NCI-H1694 (cell line): ENCODE measurements at regions not wholly inside any gene's neighbourhood (a gene's known extent, or its start where the extent isn't known, plus 50 kb on each side); places are given as distances from the start of the nearest gene placed in this dataset.
A peak's percentile ranks its signal among the peaks of the same experiment; 100 is the strongest.

Experiments used
- DNase-seq: peaks from one replicate; lab custom pipeline; 2025; lab: John Stamatoyannopoulos, UW

DNA sequence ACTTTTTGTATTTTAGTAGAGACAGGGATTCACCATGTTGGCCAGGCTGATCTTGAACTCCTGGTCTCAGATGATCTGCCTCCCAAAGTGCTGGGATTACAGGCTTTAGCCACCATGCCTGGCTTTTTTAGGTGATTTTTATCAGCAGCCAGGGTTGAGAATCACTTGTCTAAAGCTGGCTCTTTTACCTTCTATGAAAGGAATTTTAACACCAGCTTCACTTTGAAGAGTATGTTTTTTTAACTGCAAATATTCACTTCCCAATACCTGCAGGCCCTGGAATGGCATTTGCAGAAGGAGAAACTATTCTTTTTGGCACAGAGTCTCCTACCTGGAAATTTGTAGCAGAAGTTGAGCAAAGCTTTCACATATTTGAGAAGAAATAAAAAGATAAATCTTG, 63.6 kb upstream of the NAA20 start:
- DNase-seq, result no peak

DNA sequence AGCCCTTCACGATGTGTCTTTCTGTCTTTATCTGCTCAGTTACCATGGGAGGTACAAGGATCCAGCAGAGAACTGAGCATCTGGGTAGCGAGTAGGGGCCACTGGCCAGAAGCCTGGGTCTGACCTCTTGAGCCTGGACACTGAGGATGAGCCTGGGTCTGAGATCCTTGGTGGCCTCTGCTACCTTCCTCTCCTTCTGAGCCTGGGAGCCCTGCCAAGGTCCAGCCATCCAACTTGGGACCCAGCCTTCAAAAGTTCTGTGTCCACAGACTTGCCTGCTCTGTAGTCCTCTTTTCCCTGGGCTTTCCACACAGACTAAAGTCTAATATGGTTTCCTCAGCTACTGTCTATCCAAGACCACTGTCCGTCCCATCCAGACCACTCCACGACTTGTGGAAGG, 60.2 kb upstream of the NAA20 start:
- DNase-seq, result no peak

DNA sequence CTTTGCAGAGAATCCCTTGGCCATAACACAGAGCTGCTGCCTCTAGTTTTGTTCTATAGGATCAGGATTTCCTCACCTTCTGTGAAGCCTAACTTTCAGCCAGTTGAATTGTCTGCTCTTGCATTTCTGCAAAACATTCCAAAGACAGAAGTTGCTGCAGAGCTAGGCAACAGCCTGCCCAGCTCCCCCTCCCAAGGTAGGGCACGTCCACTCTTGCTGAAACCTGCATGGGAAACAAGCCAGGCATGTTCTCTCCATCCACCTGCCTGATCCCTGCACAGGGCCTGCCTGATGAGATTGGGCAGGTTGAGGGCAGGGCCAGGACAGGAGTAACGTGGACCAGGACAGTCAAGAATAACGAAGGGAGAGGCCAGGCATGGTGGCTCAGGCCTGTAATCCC, 58.9 kb upstream of the NAA20 start:
- DNase-seq, result no peak

DNA sequence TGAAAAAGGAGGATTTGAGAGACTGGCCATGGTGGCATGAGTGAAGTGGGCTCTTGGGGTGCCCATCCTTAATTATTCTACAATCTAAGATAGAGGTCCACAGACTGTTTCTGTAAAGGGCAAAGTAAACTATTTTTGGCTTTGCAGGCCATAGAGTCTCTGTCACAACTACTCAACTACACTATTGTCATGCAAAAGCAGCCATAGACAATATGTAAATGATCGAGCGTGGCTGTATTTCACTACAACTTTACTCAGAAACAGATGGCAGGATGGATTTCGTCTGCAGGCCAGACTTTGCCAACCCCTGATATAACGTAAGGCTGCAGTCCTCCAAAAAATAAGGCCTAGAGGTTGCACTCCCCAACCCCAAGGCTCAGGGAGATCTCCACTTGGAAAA, 58.2 kb upstream of the NAA20 start:
- DNase-seq, result no peak

DNA sequence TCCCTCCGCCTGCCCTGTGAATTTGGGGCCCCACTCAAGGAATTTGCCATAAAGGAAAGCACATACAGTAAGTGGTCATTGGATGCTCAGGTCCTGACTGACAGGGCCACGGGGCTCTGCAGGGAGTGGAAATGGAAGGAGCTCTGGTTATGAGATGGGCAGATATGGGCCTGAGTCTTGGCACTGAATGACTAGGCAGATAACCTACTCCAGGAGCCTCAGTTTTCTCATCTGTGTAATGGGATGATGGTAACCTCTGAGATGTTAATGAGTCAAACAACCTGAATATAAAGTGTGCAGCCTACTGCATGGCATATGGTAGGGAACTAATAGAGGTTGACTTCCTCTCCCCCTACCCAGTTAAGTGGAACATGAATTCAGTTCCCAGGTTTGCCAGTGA, 56.4 kb upstream of the NAA20 start:
- DNase-seq, result no peak

DNA sequence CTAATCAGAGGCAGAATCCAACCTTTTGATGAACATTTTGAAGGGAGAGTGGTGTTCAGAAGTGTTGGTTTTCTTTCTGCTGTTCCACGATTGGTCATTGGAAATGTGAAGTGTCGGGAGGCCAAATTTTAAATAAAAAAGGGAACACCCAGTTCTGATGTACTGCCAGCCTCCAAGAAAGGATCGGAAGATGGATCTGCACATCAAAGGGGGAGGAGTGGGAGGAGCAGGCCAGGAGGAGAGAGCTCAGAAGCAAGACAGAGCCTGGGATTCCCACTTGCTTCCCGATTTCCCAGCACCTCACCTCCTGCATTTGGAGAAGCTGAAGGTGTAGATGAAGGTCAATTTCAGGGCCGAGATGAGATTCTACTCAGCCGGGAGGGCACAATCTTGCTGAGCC, 55.9 kb upstream of the NAA20 start:
- DNase-seq, result no peak

DNA sequence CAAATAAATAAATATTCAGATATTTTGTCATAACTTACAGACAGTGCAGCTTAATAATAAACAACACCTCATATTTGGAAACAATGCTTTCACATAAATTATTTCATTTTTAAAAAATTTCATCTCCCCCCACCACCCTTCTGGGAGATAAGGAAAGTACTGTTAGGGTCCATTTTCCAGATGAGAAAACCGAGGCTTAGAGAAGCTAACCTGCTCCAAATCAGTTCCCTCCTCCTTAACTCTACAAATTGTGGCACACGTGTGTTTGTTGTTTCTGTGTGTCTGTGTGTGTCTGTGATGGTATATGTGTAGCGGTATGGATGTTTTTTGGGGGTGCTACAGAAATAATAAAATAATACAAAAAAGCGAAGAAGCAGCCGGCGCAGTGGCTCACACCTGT, 54.2 kb upstream of the NAA20 start:
- DNase-seq, result no peak

DNA sequence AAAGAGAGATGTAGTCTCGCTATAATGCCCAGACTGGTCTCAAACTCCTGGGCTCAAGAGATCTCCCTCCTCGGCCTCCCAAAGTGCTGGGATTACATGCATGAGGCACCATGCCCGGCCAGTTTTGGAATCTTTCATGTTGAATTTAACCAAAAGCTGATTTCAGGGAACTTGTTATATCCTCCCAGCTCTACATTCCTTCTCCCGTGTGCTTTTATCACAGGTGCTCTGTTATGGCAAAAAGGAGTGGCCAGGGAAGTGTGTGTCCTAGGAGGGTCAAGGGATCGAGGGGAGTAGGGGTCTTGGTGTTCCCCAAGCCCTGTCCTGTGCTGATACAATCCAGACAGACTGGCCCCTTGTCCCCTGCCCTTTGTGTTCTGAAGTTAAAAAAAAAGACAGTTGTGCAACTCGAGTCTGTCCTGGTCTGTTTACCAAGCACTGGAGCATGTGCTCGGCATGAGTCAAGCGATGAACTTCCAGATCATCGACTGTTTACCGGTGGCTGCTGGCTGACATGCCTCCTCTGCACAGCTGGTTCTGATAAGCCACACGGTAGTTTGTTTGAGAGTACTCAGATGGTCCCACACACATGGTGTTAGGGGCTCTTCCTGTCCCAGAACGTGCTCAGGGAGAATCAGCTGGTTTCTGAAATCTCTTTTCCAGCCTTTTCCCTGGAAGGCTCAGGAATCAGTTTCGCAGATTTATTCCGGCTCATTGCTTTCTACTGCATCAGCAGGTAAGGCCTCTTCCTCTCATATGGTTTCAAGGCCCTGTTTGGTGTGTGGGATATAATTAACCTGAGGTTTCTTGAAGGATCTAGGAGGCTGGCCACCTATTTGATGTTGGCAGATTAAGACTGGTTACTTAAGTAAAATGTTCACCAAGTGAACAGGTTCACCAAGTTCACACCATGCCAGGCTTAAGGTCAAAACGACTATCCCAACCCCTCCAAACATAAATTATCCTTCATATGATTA, 52.6 kb upstream of the NAA20 start:
- DNase-seq, result peak; percentile 6

DNA sequence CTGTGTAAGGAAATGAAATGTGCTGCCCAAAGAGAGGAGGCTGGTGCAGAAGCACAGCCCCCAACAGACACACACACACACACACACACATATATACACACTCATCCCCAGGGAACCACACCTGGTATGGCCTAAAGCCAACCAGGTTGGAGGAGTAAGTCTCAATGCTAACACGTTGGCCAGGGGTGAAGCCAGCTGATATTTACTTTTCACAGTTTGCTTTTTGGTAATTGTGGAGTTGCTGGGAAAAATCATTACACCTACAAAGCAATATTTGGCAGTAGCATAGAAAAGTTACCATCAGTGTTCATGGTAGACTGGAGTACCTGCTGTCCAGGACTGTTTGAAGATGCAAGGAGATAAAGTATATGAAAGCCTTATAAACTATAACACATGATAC, 50.3 kb upstream of the NAA20 start:
- DNase-seq, result no peak
